Neural crest cell (in vitro differentiated cells): ENCODE measurements at regions not wholly inside any gene's neighbourhood (a gene's known extent, or its start where the extent isn't known, plus 50 kb on each side); places are given as distances from the start of the nearest gene placed in this dataset.
"Not testable (repeated sequence)": the region's sequence is repeated elsewhere in the genome, so short reads cannot be mapped to it uniquely, and the experiment has no call there.

Experiments used
- DNase-seq: peaks from one replicate; pipeline ENCODE4 v3.0.0; 2021; ENCODE audit warnings: low read depth, mixed read lengths, low spot score
- H3K27ac Mint-ChIP-seq: one replicate; pipeline ENCODE4 v1.8.0; 2021; ENCODE audit warnings: mild to moderate bottlenecking, mixed read lengths; ENCODE audit not compliant: unreplicated experiment
- H3K27me3 Mint-ChIP-seq: 2 replicates; pipeline ENCODE4 v1.8.0; 2021; ENCODE audit warnings: low read depth, mild to moderate bottlenecking, mixed read lengths
- H3K36me3 Mint-ChIP-seq: 2 replicates; pipeline ENCODE4 v1.8.0; 2021; ENCODE audit warnings: low read depth, mild to moderate bottlenecking, mixed read lengths
- H3K4me1 Mint-ChIP-seq: 2 replicates; pipeline ENCODE4 v1.8.0; 2021; ENCODE audit warnings: mixed read lengths
- H3K4me3 Mint-ChIP-seq: one replicate; pipeline ENCODE4 v1.8.0; 2021; ENCODE audit warnings: mild to moderate bottlenecking, mixed read lengths
- H3K9me3 Mint-ChIP-seq: 2 replicates; pipeline ENCODE4 v1.8.0; 2021; ENCODE audit warnings: mixed read lengths
- TF ChIP-seq, protein P1 (sequence below): fragments of 200-600 bp; sonication (generic); conservative IDR thresholded peaks from 2 replicates; pipeline ENCODE4 v1.5.0; 2021; ENCODE audit warnings: antibody characterized with exemption, mild to moderate bottlenecking

GRCh38 chr4:141352909-141353525 lies 132.3 kb downstream of the ZNF330 start:
- no peak for DNase-seq
- Mint-ChIP-seq H3K4me3 (peak overlapping the region; percentile 23), H3K36me3 (no peaks in the 10 kb centered on the region), H3K27me3 (no peaks in the 10 kb centered on the region), H3K9me3 (peaks cover 6% of the 10 kb centered on the region), H3K4me1 (peaks cover 39% of the 10 kb centered on the region), H3K27ac (peak overlapping the region; percentile 94)
- TF ChIP-seq, protein P1, sequence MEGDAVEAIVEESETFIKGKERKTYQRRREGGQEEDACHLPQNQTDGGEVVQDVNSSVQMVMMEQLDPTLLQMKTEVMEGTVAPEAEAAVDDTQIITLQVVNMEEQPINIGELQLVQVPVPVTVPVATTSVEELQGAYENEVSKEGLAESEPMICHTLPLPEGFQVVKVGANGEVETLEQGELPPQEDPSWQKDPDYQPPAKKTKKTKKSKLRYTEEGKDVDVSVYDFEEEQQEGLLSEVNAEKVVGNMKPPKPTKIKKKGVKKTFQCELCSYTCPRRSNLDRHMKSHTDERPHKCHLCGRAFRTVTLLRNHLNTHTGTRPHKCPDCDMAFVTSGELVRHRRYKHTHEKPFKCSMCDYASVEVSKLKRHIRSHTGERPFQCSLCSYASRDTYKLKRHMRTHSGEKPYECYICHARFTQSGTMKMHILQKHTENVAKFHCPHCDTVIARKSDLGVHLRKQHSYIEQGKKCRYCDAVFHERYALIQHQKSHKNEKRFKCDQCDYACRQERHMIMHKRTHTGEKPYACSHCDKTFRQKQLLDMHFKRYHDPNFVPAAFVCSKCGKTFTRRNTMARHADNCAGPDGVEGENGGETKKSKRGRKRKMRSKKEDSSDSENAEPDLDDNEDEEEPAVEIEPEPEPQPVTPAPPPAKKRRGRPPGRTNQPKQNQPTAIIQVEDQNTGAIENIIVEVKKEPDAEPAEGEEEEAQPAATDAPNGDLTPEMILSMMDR: no peak

DNA sequence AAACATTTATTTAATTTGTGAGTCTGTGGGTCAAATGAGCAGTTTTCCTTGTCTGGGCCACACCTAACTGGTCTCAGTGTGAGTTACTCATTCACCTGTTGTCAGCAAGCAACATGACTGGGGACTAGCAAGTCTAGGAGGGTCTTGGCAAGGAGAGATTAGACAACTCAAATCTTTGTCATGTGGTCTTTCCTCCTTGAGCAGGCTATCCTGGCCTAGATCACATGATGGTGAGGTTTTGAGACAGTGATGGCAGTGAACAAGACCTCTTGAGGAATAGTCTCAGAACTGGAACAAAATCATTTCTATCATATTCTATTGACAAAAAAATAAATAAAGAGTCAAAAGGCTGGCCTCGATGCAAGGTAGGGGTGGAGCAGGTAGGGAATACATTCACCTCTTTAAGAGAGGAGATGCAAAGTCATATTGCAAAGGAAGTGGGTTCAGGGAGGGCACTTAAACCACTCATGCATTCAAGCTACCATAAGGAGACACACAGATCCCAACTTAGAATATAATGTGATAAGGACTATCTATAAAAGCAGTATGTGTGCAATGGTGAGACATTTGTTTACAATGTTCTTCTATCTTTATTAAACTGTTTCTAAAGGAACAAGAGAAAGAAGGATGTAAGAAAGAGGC lies 135.7 kb downstream of the ZNF330 start:
- Mint-ChIP-seq H3K27ac (peak overlapping the region; percentile 70), H3K4me3 (no peak overlapping the region), H3K36me3 (no peaks in the 10 kb centered on the region), H3K27me3 (no peaks in the 10 kb centered on the region), H3K9me3 (peaks cover 10% of the 10 kb centered on the region), H3K4me1 (peaks cover 40% of the 10 kb centered on the region)
- DNase-seq: no peak
- TF ChIP-seq, protein P1: no peak

DNA sequence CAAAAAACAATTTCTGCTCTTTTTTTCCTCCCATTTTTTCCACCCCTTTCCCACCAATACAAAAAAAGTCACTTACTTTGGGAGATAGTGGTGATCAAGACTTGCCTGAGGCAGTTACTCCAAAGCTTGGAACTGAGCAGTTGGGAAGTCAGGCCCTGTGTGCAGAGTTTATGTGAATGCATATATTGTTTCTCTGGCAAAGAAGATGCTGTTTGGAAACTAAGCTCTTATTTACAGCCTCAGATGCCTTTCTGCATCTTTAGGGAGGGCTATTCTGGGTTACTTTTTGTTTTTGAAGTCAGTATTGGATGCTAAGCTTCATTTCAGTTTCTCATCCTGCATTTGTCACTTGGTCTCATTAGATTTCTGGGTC lies 136.3 kb downstream of the ZNF330 start:
- TF ChIP-seq, protein P1: no peak

GRCh38 chr4:141368241-141368640 lies 147.5 kb downstream of the ZNF330 start:
- not testable (repeated sequence) for H3K4me3 Mint-ChIP-seq, H3K27ac Mint-ChIP-seq, H3K27me3 Mint-ChIP-seq, H3K4me1 Mint-ChIP-seq, H3K36me3 Mint-ChIP-seq, DNase-seq, H3K9me3 Mint-ChIP-seq

More for the DNA sequence above, 136.3 kb downstream of the ZNF330 start:
- Mint-ChIP-seq H3K4me3 (no peak overlapping the region), H3K27ac (no peak overlapping the region), H3K9me3 (peaks cover 10% of the 10 kb centered on the region), H3K36me3 (no peaks in the 10 kb centered on the region), H3K4me1 (peaks cover 40% of the 10 kb centered on the region), H3K27me3 (no peaks in the 10 kb centered on the region)
- DNase-seq: peak; percentile 8

GRCh38 chr4:141371206-141371605 lies 150.5 kb downstream of the ZNF330 start:
- Mint-ChIP-seq H3K27me3 (no peaks in the 10 kb centered on the region), H3K27ac (no peak overlapping the region), H3K36me3 (peaks cover 5% of the 10 kb centered on the region), H3K4me3 (no peak overlapping the region), H3K4me1 (peaks cover 4% of the 10 kb centered on the region), H3K9me3 (peaks cover 5% of the 10 kb centered on the region)
- no peak for DNase-seq
- TF ChIP-seq, protein P1: no peak

- H3K36me3 Mint-ChIP-seq: no peaks in the 10 kb centered on the region
- no peak overlapping the region for H3K27ac Mint-ChIP-seq
- H3K9me3 Mint-ChIP-seq: peaks cover 8% of the 10 kb centered on the region
- peaks cover 4% of the 10 kb centered on the region for H3K4me1 Mint-ChIP-seq
- TF ChIP-seq, protein P1: no peak
- no peak overlapping the region for H3K4me3 Mint-ChIP-seq
- no peak for DNase-seq
- H3K27me3 Mint-ChIP-seq: no peaks in the 10 kb centered on the region
Measured at GRCh38 chr4:141375855-141376254, 155.2 kb downstream of the ZNF330 start.
